K562 (cell line): ENCODE measurements at regions not wholly inside any gene's neighbourhood (a gene's known extent, or its start where the extent isn't known, plus 50 kb on each side); places are given as distances from the start of the nearest gene placed in this dataset.

ENCODE experiments used
- ATAC-seq: fragments of 200-7000 bp; cut with Tn5 transposase; 3 replicates; pipeline ENCODE4 v1.9.1; 2020; ENCODE audit warnings: moderate library complexity
- BruUV-seq: library from RNA; stranded (reverse); fragments of 400-500 nt; replicated peaks from 2 replicates; lab custom pipeline; 2021; lab: Mats Ljungman, UMichigan
- CTCF ChIA-PET: fragments of 300-600 bp; formaldehyde crosslinking; extraction: SDS; loops from one replicate; lab custom pipeline; 2021; ENCODE audit warnings: low intra/inter-chr PET ratio; lab: Yijun Ruan, JAX
- POLR2A ChIA-PET: fragments of 300-600, 350-650 bp; sonication (Branson Sonifier 250); formaldehyde crosslinking; extraction: SDS; loops from one replicate; lab custom pipeline; 2021; ENCODE audit warnings: antibody characterized with exemption, inconsistent platforms; lab: Yijun Ruan, JAX
- DNase-seq, 4 experiments: peaks; one replicate each; pipeline versions ENCODE4 v3.0.0 to v3.0.0-alpha.2; 2011 to 2018; ENCODE audit warnings: low spot score in 3 of 4, mixed read lengths in 3 of 4; ENCODE audit errors: extremely low read depth in 1 of 4
- FAIRE-seq: peaks from 2 replicates; lab custom pipeline; 2011; peaks lifted over from hg19 to GRCh38; lab: Jason Lieb, UNC
- H2AFZ ChIP-seq: 2 replicates; pipeline ENCODE4 v1.6.0; 2011; ENCODE audit warnings: low read depth, low read length, control low read depth, inconsistent platforms
- H3K27ac ChIP-seq: fragments of 200-600 bp; 3 replicates; pipeline ENCODE4 v1.8.0; 2011; ENCODE audit warnings: low read depth, mild to moderate bottlenecking, control low read depth, inconsistent platforms, low read length, moderate library complexity, mixed read lengths; ENCODE audit errors: extremely low read depth
- H3K27me3 ChIP-seq, 2 experiments: fragments of 300-600 bp in 1 of 2; 2 replicates in 1 of 2; 3 replicates in 1 of 2; pipeline versions ENCODE4 v1.6.0 to v1.8.0; 2011; ENCODE audit warnings: inconsistent platforms in 2 of 2, low read length in 2 of 2, mild to moderate bottlenecking in 1 of 2, mixed read lengths in 1 of 2, moderate library complexity in 1 of 2; ENCODE audit not compliant: control insufficient read depth in 2 of 2, insufficient read depth in 2 of 2
- H3K36me3 ChIP-seq: fragments of 300-600 bp; 3 replicates; pipeline ENCODE4 v1.8.0; 2011; ENCODE audit warnings: mild to moderate bottlenecking, low read length, inconsistent platforms; ENCODE audit not compliant: control insufficient read depth, insufficient read depth
- H3K4me1 ChIP-seq, 2 experiments: fragments of 200-600 bp in 1 of 2; replicated peaks in 1 of 2; 2 replicates in 1 of 2; 3 replicates in 1 of 2; pipeline versions ENCODE4 v1.5.1 to v1.8.0; 2011; ENCODE audit warnings: inconsistent platforms in 2 of 2, low read length in 2 of 2, mild to moderate bottlenecking in 1 of 2, mixed read lengths in 1 of 2, moderate library complexity in 1 of 2; ENCODE audit not compliant: control insufficient read depth in 2 of 2, insufficient read depth in 2 of 2
- H3K4me2 ChIP-seq: 2 replicates; pipeline ENCODE4 v1.6.1; 2011; ENCODE audit warnings: low read length, control low read depth, inconsistent platforms, mixed read lengths; ENCODE audit not compliant: insufficient read depth
- H3K4me3 ChIP-seq: fragments of 200-600 bp; sonication (generic), shearing (Covaris generic); 2 replicates; pipeline ENCODE4 v1.5.1; 2016; ENCODE audit warnings: control low read depth, inconsistent platforms
- H3K79me2 ChIP-seq: fragments of 200-600 bp; 3 replicates; pipeline ENCODE4 v1.8.0; 2011; ENCODE audit warnings: low read length, inconsistent platforms; ENCODE audit not compliant: control insufficient read depth, insufficient read depth
- H3K9ac ChIP-seq, 2 experiments: 2 replicates each; pipeline versions ENCODE4 v1.6.0 to v1.6.1; 2011; ENCODE audit warnings: low read depth in 2 of 2, low read length in 2 of 2, control low read depth in 1 of 2, inconsistent platforms in 1 of 2, mild to moderate bottlenecking in 1 of 2, mixed read lengths in 1 of 2; ENCODE audit not compliant: insufficient read depth in 1 of 2
- H3K9me1 ChIP-seq: one replicate; pipeline ENCODE4 v1.6.0; 2011; ENCODE audit warnings: inconsistent platforms, mild to moderate bottlenecking, low read length, moderate library complexity; ENCODE audit not compliant: control insufficient read depth, insufficient read depth
- H3K9me3 ChIP-seq: replicated peaks from 2 replicates; pipeline ENCODE4 v1.5.1; 2011; ENCODE audit warnings: low read depth, low read length, inconsistent platforms; ENCODE audit not compliant: control insufficient read depth, insufficient read depth
- H4K20me1 ChIP-seq: replicated peaks from 2 replicates; pipeline ENCODE4 v1.6.1; 2011; ENCODE audit warnings: low read length, inconsistent platforms, mixed read lengths; ENCODE audit not compliant: control insufficient read depth, insufficient read depth
- GABPA ChIP-seq: fragments of 200-800 bp; sonication (Bioruptor generic); conservative IDR thresholded peaks from 2 replicates; pipeline ENCODE4 v1.6.1; 2016; ENCODE audit warnings: low read depth, missing genetic modification characterization, missing compliant biosample characterization
- NRF1 ChIP-seq, 2 experiments: fragments of 450-650 bp; IDR thresholded peaks in 1 of 2; conservative IDR thresholded peaks in 1 of 2; 2 replicates each; pipeline ENCODE4 v1.6.1; 2014; ENCODE audit warnings: mild to moderate bottlenecking in 2 of 2
- ZNF384 ChIP-seq: IDR thresholded peaks from 2 replicates; pipeline ENCODE4 v1.6.1; 2012; ENCODE audit warnings: low read depth, low read length, improper control_type of control experiment
- WGBS: fragments of 100-300 bp; shearing (Covaris generic); methylation state at CpG from one replicate; pipeline ENCODE4 v1.1.6; 2016; ENCODE audit warnings: low coverage, mixed read lengths; ENCODE audit not compliant: insufficient coverage; ENCODE audit errors: missing lambda C conversion rate; 5-methylcytosine and 5-hydroxymethylcytosine counted together
- in situ Hi-C: fragments of 300-500 bp; cut with MboI; formaldehyde crosslinking; loops from 4 replicates; pipeline ENCODE4 v1.15.0; 2018; ENCODE audit warnings: inconsistent platforms, mixed read lengths
- intact Hi-C: fragments of 100-400 bp; cut with micrococcal nuclease; formaldehyde crosslinking; loops from 2 replicates; pipeline ENCODE4 v1.14.2; 2022

DNA sequence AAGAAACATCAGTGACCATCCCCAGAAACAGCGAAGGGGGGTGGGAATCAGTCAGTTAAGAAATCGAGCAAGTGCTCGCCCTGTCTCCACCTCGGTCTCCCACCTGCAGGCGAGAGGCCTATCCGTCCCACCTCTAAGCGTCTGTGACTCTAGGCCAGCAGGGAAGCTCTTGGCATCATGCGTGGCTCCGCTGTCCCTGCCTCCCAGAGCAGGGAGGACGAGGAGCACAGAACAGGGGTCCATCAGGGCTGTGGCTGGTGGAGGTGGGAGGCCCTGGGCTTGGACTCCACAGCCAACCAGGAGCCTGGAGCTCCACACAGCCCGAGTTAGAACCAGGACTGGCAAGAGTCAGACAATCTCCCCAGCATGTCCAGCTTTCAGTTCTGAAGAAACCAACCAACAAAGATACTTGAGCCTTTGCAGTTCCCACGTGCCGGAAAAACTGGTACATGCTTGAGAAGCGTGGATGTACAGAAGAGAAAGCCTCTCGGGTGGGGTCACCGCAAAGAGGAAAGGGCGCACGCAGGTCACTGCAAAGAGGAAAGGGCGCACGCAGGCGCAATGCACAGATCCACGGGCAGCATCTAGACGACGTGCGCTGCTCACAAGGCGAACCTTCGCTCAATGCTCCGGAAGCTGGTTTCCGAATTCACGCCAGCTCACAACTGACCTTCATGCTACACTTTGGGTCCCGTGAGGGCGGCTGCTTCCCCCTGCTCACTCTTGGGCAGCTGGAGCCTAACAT lies 104.5 kb upstream of the ALKAL2 start:
- H4K20me1 ChIP-seq, result no peaks in the 10 kb centered on the region
- H3K9me3 ChIP-seq, result peaks cover 6% of the 10 kb centered on the region
- in situ Hi-C loops, result no loop called here
- TF ChIP-seq NRF1 (conservative IDR thresholded peaks at IDR 0.05 in 1 of 2, IDR thresholded peaks at IDR 0.05 in 1 of 2) (peak; percentile 21 to 29; a peak in 2 of 4 replicates), GABPA (tag) (no peak)
- no TSS peak for BruUV-seq
- intact Hi-C loops, result no loop called here
- no peaks in the 10 kb centered on the region for H3K79me2 ChIP-seq
- H3K27ac ChIP-seq, result no peak overlapping the region
- H3K4me3 ChIP-seq, result no peak overlapping the region
- CTCF ChIA-PET, result no interaction called here
- POLR2A ChIA-PET, result no interaction called here
- H3K36me3 ChIP-seq, result no peaks in the 10 kb centered on the region
- DNase-seq (no peak), FAIRE-seq (no peak), ATAC-seq (no peak)
- H3K4me1 ChIP-seq, result no peaks in the 10 kb centered on the region; a peak in 1 of 5 replicates
- peaks cover 3 to 45% of the 10 kb centered on the region in 2 experiments; a peak in 3 of 5 replicates for H3K27me3 ChIP-seq
- H3K4me2 ChIP-seq, result no peak overlapping the region
- H3K9ac ChIP-seq, result no peak overlapping the region
- 2% methylated on average over 32 of the region's 32 CpGs for whole genome bisulfite sequencing
- H2AFZ ChIP-seq, result no peak overlapping the region
- H3K9me1 ChIP-seq, result no peaks in the 10 kb centered on the region

GRCh38 chr2:391696-392095 lies 103.8 kb upstream of the ALKAL2 start:
- Histone ChIP-seq H3K4me2 (no peak overlapping the region), H3K9ac (no peak overlapping the region), H3K27me3 (peaks cover 3 to 41% of the 10 kb centered on the region in 2 experiments; a peak in 3 of 5 replicates), H2AFZ (no peak overlapping the region), H3K9me1 (no peaks in the 10 kb centered on the region), H3K27ac (no peak overlapping the region), H3K36me3 (no peaks in the 10 kb centered on the region), H3K4me1 (no peaks in the 10 kb centered on the region; a peak in 1 of 5 replicates)
- DNase-seq (no peak), ATAC-seq (no peak), FAIRE-seq (no peak)
- intact Hi-C loops, result no loop called here
- POLR2A ChIA-PET, result no interaction called here
- in situ Hi-C loops, result no loop called here
- TF ChIP-seq ZNF384, result no peak
- TF ChIP-seq, all 486 proteins: peak for 0
- no peaks in the 10 kb centered on the region for H4K20me1 ChIP-seq
- CTCF ChIA-PET, result no interaction called here
- H3K4me3 ChIP-seq, result no peak overlapping the region
- WGBS, result 3% methylated on average over 6 of the region's 6 CpGs
- no TSS peak for BruUV-seq
- peaks cover 6% of the 10 kb centered on the region for H3K9me3 ChIP-seq
- no peaks in the 10 kb centered on the region for H3K79me2 ChIP-seq
